ENCODE measurements at regions not wholly inside any gene's neighbourhood (a gene's known extent, or its start where the extent isn't known, plus 50 kb on each side); places are given as distances from the start of the nearest gene placed in this dataset.
"Not testable (repeated sequence)": the region's sequence is repeated elsewhere in the genome, so short reads cannot be mapped to it uniquely, and the experiment has no call there.

GRCh38 chr7:79778786-79779770 is 325.6 kb upstream of the MAGI2 start:
- DNase-seq (ENCODE audit: low read depth in 2 of 2) = peak; percentile 85 to 86

- no peak for DNase-seq (ENCODE audit: low read depth in 2 of 2)
These were observed 322.4 kb upstream of the MAGI2 start for GRCh38 chr7:79775911-79776310.

- no peak for DNase-seq (ENCODE audit: low read depth in 2 of 2)
These were observed 320.7 kb upstream of the MAGI2 start for GRCh38 chr7:79774150-79774549.

GRCh38 chr7:79770970-79771369 is 317.5 kb upstream of the MAGI2 start:
- DNase-seq (ENCODE audit: low read depth in 2 of 2) = no peak

GRCh38 chr7:79770063-79770462 is 316.6 kb upstream of the MAGI2 start:
- no peak for DNase-seq (ENCODE audit: low read depth in 2 of 2)

GRCh38 chr7:79767876-79768560 is 314.6 kb upstream of the MAGI2 start:
- DNase-seq (ENCODE audit: low read depth in 2 of 2) = not testable (repeated sequence)

GRCh38 chr7:79767192-79767591 is 313.7 kb upstream of the MAGI2 start:
- DNase-seq (ENCODE audit: low read depth in 2 of 2) = not testable (repeated sequence)

GRCh38 chr7:79761876-79762429 is 308.5 kb upstream of the MAGI2 start:
- DNase-seq (ENCODE audit: low read depth in 2 of 2) = no peak

GRCh38 chr7:79750941-79751340 is 297.5 kb upstream of the MAGI2 start:
- not testable (repeated sequence) for DNase-seq (ENCODE audit: low read depth in 2 of 2)

GRCh38 chr7:79749856-79750255 is 296.4 kb upstream of the MAGI2 start:
- DNase-seq (ENCODE audit: low read depth in 2 of 2) = no peak

- no peak for DNase-seq (ENCODE audit: low read depth in 2 of 2)
These were observed 288.2 kb upstream of the MAGI2 start for GRCh38 chr7:79741684-79742083.

GRCh38 chr7:79740076-79740475 is 286.6 kb upstream of the MAGI2 start:
- DNase-seq (ENCODE audit: low read depth in 2 of 2) = no peak

- DNase-seq (ENCODE audit: low read depth in 2 of 2) = not testable (repeated sequence)
These were observed 285.7 kb upstream of the MAGI2 start for GRCh38 chr7:79739036-79739709.

GRCh38 chr7:79736418-79736817 is 283.0 kb upstream of the MAGI2 start:
- DNase-seq (ENCODE audit: low read depth in 2 of 2) = no peak

GRCh38 chr7:79735012-79735411 is 281.5 kb upstream of the MAGI2 start:
- DNase-seq (ENCODE audit: low read depth in 2 of 2) = no peak

- DNase-seq (ENCODE audit: low read depth in 2 of 2) = no peak
These were observed 280.7 kb upstream of the MAGI2 start for GRCh38 chr7:79734181-79734580.

GRCh38 chr7:79732535-79732934 is 279.1 kb upstream of the MAGI2 start:
- DNase-seq (ENCODE audit: low read depth in 2 of 2) = no peak

- DNase-seq (ENCODE audit: low read depth in 2 of 2) = no peak
These were observed 277.5 kb upstream of the MAGI2 start for GRCh38 chr7:79730971-79731370.

- DNase-seq (ENCODE audit: low read depth in 2 of 2) = no peak
These were observed 270.6 kb upstream of the MAGI2 start for GRCh38 chr7:79723833-79724618.

- DNase-seq (ENCODE audit: low read depth in 2 of 2) = no peak
These were observed 268.8 kb upstream of the MAGI2 start for GRCh38 chr7:79722217-79722616.

- no peak for DNase-seq (ENCODE audit: low read depth in 2 of 2)
These were observed 265.7 kb upstream of the MAGI2 start for GRCh38 chr7:79719216-79719615.

All from fibroblast of skin of left biceps (primary cell).